Calu3 (cell line): ENCODE measurements at regions not wholly inside any gene's neighbourhood (a gene's known extent, or its start where the extent isn't known, plus 50 kb on each side); places are given as distances from the start of the nearest gene placed in this dataset.

ENCODE experiments used
- BruUV-seq: library from RNA; stranded (reverse); fragments of 400-500 nt; replicated peaks from 2 replicates; lab custom pipeline; 2021; lab: Mats Ljungman, UMichigan
- CTCF ChIA-PET: fragments of 300-600 bp; sonication (Branson Sonifier 250); formaldehyde crosslinking; loops from one replicate; lab custom pipeline; 2022; ENCODE audit warnings: antibody characterized with exemption; lab: Charles Lee
- DNase-seq: peaks from one replicate; pipeline ENCODE4 v3.0.0; 2022
- H3K27ac Mint-ChIP-seq: one replicate; pipeline ENCODE4 v1.8.0; 2022; ENCODE audit warnings: mixed read lengths; ENCODE audit not compliant: unreplicated experiment
- H3K27me3 Mint-ChIP-seq: one replicate; pipeline ENCODE4 v1.8.0; 2022; ENCODE audit warnings: mixed read lengths; ENCODE audit not compliant: unreplicated experiment
- H3K36me3 Mint-ChIP-seq: one replicate; pipeline ENCODE4 v1.8.0; 2022; ENCODE audit warnings: mild to moderate bottlenecking, moderate library complexity, mixed read lengths; ENCODE audit not compliant: insufficient read depth, unreplicated experiment
- H3K4me1 Mint-ChIP-seq: one replicate; pipeline ENCODE4 v1.8.0; 2022; ENCODE audit warnings: mild to moderate bottlenecking, low read depth, mixed read lengths; ENCODE audit not compliant: unreplicated experiment
- H3K4me3 Mint-ChIP-seq: one replicate; pipeline ENCODE4 v1.8.0; 2022; ENCODE audit warnings: mild to moderate bottlenecking, low read depth, moderate library complexity, mixed read lengths; ENCODE audit not compliant: unreplicated experiment
- H3K9me3 Mint-ChIP-seq: one replicate; pipeline ENCODE4 v1.8.0; 2022; ENCODE audit warnings: low read depth, mixed read lengths; ENCODE audit not compliant: unreplicated experiment
- intact Hi-C: fragments of 100-400 bp; cut with micrococcal nuclease; formaldehyde crosslinking; loops from one replicate; pipeline ENCODE4 v1.10.0; 2022; ENCODE audit not compliant: unreplicated experiment
- TF ChIP-seq, protein P1 (sequence below): fragments of 200-600 bp; IDR thresholded peaks from one replicate; pipeline ENCODE4 v1.8.0; 2022; ENCODE audit warnings: antibody characterized with exemption; ENCODE audit not compliant: unreplicated experiment

DNA sequence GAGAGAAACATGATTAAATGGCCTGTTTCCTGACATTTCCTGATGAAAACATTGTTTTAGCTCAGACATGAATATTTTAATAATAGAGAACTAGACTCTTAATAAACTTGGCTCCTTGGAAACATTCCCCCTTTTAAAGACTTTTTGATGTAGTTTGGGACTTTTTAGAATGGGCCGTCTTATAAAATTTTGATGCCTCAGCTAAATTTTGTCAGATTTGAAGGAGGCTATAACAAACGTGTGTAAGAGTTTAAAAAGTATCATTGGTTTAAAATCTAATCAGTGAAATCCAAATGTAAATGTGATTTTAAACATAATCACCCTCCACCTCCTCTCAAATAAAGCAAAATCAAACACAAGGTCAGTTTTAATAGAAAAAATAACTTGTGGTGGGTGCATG, 200.9 kb downstream of the CLIC5 start:
- intact Hi-C loops, result no loop called here
- peaks cover 78% of the 10 kb centered on the region for H3K27me3 Mint-ChIP-seq
- CTCF ChIA-PET, result no interaction called here

DNA sequence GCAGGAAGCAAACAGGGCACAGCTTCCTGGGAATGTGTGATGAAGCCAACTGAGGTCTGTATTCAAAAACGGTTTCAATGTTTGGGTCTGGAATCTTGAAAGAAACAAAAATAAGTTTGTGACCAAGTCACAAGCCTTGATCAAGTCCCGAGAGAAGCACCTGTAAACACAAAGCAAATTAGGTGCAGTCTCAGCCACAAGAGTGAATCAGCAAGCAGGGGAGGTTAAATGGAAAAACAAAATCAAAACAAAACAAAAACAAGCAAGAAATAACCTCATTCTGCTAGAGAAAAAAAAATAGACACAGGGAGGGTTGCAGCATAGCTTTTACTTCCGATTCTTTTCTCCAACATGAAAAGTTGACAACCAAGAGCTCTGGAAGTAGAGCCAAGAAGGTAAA, 201.7 kb downstream of the CLIC5 start:
- Mint-ChIP-seq H3K9me3 (peaks cover 3% of the 10 kb centered on the region), H3K27me3 (peaks cover 87% of the 10 kb centered on the region), H3K4me3 (no peak overlapping the region), H3K4me1 (no peaks in the 10 kb centered on the region), H3K36me3 (no peaks in the 10 kb centered on the region), H3K27ac (no peak overlapping the region)
- DNase-seq, result no peak
- BruUV-seq, result no TSS peak
- TF ChIP-seq, protein P1, sequence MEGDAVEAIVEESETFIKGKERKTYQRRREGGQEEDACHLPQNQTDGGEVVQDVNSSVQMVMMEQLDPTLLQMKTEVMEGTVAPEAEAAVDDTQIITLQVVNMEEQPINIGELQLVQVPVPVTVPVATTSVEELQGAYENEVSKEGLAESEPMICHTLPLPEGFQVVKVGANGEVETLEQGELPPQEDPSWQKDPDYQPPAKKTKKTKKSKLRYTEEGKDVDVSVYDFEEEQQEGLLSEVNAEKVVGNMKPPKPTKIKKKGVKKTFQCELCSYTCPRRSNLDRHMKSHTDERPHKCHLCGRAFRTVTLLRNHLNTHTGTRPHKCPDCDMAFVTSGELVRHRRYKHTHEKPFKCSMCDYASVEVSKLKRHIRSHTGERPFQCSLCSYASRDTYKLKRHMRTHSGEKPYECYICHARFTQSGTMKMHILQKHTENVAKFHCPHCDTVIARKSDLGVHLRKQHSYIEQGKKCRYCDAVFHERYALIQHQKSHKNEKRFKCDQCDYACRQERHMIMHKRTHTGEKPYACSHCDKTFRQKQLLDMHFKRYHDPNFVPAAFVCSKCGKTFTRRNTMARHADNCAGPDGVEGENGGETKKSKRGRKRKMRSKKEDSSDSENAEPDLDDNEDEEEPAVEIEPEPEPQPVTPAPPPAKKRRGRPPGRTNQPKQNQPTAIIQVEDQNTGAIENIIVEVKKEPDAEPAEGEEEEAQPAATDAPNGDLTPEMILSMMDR, result no peak
- intact Hi-C loops, result no loop called here
- CTCF ChIA-PET, result no interaction called here

More for the DNA sequence above, 200.9 kb downstream of the CLIC5 start:
- Mint-ChIP-seq H3K9me3 (peaks cover 3% of the 10 kb centered on the region), H3K4me1 (no peaks in the 10 kb centered on the region), H3K4me3 (no peak overlapping the region), H3K27ac (no peak overlapping the region), H3K36me3 (no peaks in the 10 kb centered on the region)
- no TSS peak for BruUV-seq
- TF ChIP-seq, protein P1, result no peak
- no peak for DNase-seq

DNA sequence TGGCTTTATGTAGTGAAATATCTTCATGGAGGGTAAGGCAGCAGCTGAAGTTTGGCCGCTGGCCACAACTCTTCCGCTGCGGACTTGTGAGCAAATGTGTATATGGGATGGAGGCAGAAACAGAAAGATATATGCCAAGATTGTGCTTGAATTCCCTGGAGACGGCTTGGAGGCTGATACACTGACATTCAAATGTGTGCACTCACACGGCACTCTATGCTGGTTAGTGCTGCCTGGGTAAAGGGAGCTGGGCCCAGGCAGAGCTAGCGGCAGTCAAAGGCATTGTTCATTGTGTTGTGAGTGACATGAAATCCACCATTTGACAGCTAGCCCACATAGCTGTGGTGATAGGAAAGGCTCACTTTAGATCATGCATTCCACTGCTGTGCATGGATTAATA, 202.7 kb downstream of the CLIC5 start:
- Mint-ChIP-seq H3K36me3 (no peaks in the 10 kb centered on the region), H3K27ac (no peak overlapping the region), H3K27me3 (peaks cover 85% of the 10 kb centered on the region), H3K9me3 (no peaks in the 10 kb centered on the region), H3K4me3 (no peak overlapping the region), H3K4me1 (no peaks in the 10 kb centered on the region)
- no TSS peak for BruUV-seq
- no peak for DNase-seq
- CTCF ChIA-PET, result no interaction called here
- TF ChIP-seq, protein P1, result no peak
- intact Hi-C loops, result no loop called here

DNA sequence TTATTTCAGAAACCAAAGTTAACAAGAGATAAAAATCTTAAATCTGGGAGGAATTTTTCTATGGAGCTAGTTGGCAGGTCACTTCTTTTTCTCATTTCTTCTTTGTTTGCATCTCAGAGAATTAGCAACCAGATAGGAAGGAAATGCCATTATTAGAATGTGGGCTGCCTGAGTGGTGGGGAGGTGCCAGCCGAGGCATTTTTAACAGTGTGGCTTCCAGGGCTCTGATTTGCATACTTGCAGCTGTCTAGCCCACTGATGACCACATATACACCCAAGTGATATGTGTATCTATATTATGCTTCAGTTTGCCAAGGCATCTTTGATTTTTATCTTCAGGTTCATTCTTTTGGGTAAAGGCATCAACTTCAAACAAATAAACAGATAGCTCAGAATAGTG, 206.7 kb downstream of the CLIC5 start:
- H3K4me3 Mint-ChIP-seq, result no peak overlapping the region
- H3K9me3 Mint-ChIP-seq, result no peaks in the 10 kb centered on the region
- no peaks in the 10 kb centered on the region for H3K36me3 Mint-ChIP-seq
- TF ChIP-seq, protein P1, result no peak
- H3K27me3 Mint-ChIP-seq, result peaks cover 51% of the 10 kb centered on the region
- no TSS peak for BruUV-seq
- DNase-seq, result no peak
- CTCF ChIA-PET, result no interaction called here
- H3K4me1 Mint-ChIP-seq, result no peaks in the 10 kb centered on the region
- intact Hi-C loops, result no loop called here
- no peak overlapping the region for H3K27ac Mint-ChIP-seq
